ENCODE measurements at regions not wholly inside any gene's neighbourhood (a gene's known extent, or its start where the extent isn't known, plus 50 kb on each side); places are given as distances from the start of the nearest gene placed in this dataset.

DNA sequence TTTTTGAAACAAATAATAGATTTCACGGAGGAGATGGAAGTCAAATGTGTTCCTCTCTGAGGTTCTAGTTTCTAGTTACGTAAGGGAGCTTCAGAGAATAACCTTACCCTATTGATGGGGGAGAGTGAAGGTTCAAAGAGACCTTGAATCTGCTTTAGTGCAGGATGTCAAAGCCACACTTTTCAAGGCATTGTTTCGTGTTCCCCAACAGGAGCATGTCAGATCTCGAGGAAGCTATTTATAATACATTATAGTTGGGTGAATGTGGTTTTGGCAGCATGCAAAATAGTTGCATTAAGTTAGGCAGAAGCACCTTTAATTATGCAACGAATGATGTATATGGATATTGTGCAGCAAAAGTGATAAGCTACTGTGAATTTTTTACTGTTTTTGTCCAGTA, 614.9 kb downstream of the SLC16A7 start:
- no peak overlapping the region for H3K27ac ChIP-seq (ENCODE audit: extremely low read depth, low read depth, low read length)
- ChIA-PET CTCF (no interaction called here), POLR2A (no interaction called here)
- no peak for TF ChIP-seq ZNF549 (tag by site-specific recombination; IDR thresholded peaks at IDR 0.05)
- no peak for TF ChIP-seq ZNF404 (tag by site-specific recombination; IDR thresholded peaks at IDR 0.05)
- TF ChIP-seq ZNF701 (tag by site-specific recombination; IDR thresholded peaks at IDR 0.05) = no peak
- TF ChIP-seq ZNF621 (tag by site-specific recombination; IDR thresholded peaks at IDR 0.05) = no peak
- TF ChIP-seq ZNF792 (tag by site-specific recombination; IDR thresholded peaks at IDR 0.05) = no peak
- TF ChIP-seq ZNF830 (tag by site-specific recombination; IDR thresholded peaks at IDR 0.05; ENCODE audit: low read depth) = no peak
- no peak for TF ChIP-seq OSR2 (tag by site-specific recombination; IDR thresholded peaks at IDR 0.05)
- TF ChIP-seq, protein P1, sequence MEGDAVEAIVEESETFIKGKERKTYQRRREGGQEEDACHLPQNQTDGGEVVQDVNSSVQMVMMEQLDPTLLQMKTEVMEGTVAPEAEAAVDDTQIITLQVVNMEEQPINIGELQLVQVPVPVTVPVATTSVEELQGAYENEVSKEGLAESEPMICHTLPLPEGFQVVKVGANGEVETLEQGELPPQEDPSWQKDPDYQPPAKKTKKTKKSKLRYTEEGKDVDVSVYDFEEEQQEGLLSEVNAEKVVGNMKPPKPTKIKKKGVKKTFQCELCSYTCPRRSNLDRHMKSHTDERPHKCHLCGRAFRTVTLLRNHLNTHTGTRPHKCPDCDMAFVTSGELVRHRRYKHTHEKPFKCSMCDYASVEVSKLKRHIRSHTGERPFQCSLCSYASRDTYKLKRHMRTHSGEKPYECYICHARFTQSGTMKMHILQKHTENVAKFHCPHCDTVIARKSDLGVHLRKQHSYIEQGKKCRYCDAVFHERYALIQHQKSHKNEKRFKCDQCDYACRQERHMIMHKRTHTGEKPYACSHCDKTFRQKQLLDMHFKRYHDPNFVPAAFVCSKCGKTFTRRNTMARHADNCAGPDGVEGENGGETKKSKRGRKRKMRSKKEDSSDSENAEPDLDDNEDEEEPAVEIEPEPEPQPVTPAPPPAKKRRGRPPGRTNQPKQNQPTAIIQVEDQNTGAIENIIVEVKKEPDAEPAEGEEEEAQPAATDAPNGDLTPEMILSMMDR (tag by site-specific recombination; IDR thresholded peaks at IDR 0.05) = no peak
- TF ChIP-seq ZIC2 (tag by site-specific recombination; IDR thresholded peaks at IDR 0.05) = no peak
- TF ChIP-seq SP7 (tag by site-specific recombination; IDR thresholded peaks at IDR 0.05) = no peak
- TF ChIP-seq SP2 (tag by site-specific recombination; IDR thresholded peaks at IDR 0.05) = no peak
- TF ChIP-seq, protein P2, sequence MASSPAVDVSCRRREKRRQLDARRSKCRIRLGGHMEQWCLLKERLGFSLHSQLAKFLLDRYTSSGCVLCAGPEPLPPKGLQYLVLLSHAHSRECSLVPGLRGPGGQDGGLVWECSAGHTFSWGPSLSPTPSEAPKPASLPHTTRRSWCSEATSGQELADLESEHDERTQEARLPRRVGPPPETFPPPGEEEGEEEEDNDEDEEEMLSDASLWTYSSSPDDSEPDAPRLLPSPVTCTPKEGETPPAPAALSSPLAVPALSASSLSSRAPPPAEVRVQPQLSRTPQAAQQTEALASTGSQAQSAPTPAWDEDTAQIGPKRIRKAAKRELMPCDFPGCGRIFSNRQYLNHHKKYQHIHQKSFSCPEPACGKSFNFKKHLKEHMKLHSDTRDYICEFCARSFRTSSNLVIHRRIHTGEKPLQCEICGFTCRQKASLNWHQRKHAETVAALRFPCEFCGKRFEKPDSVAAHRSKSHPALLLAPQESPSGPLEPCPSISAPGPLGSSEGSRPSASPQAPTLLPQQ (tag by site-specific recombination; IDR thresholded peaks at IDR 0.05) = no peak
- TF ChIP-seq ZNF391 (tag by site-specific recombination; IDR thresholded peaks at IDR 0.05; ENCODE audit: borderline replicate concordance, low read depth) = no peak
- TF ChIP-seq, protein P3, sequence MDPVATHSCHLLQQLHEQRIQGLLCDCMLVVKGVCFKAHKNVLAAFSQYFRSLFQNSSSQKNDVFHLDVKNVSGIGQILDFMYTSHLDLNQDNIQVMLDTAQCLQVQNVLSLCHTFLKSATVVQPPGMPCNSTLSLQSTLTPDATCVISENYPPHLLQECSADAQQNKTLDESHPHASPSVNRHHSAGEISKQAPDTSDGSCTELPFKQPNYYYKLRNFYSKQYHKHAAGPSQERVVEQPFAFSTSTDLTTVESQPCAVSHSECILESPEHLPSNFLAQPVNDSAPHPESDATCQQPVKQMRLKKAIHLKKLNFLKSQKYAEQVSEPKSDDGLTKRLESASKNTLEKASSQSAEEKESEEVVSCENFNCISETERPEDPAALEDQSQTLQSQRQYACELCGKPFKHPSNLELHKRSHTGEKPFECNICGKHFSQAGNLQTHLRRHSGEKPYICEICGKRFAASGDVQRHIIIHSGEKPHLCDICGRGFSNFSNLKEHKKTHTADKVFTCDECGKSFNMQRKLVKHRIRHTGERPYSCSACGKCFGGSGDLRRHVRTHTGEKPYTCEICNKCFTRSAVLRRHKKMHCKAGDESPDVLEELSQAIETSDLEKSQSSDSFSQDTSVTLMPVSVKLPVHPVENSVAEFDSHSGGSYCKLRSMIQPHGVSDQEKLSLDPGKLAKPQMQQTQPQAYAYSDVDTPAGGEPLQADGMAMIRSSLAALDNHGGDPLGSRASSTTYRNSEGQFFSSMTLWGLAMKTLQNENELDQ (tag by site-specific recombination; IDR thresholded peaks at IDR 0.05; ENCODE audit: low read depth) = no peak
- TF ChIP-seq ZNF664 (tag by site-specific recombination; IDR thresholded peaks at IDR 0.05) = no peak
- TF ChIP-seq ZNF354C (tag by site-specific recombination; IDR thresholded peaks at IDR 0.05; ENCODE audit: borderline replicate concordance, low read depth) = no peak
- no peak for TF ChIP-seq ZNF223 (tag by site-specific recombination; IDR thresholded peaks at IDR 0.05)
- no peak for TF ChIP-seq ZNF169 (tag by site-specific recombination; IDR thresholded peaks at IDR 0.05)
- TF ChIP-seq ZNF324 (tag by site-specific recombination; IDR thresholded peaks at IDR 0.05) = no peak
- no peaks in the 10 kb centered on the region for H3K36me3 ChIP-seq (ENCODE audit: control insufficient read depth in 2 of 2, insufficient read depth in 1 of 2, low read length in 2 of 2)
- H3K4me1 ChIP-seq (ENCODE audit: control insufficient read depth, insufficient read depth, low read length) = no peaks in the 10 kb centered on the region
- no peaks in the 10 kb centered on the region for H3K9me3 ChIP-seq (ENCODE audit: control insufficient read depth, insufficient read depth, low read depth, low read length)
- no peak overlapping the region for H3K4me3 ChIP-seq (ENCODE audit: low read depth, low read length)

GRCh38 chr12:60211244-60211643, 615.4 kb downstream of the SLC16A7 start:
- POLR2A ChIA-PET = no interaction called here
- H3K27ac ChIP-seq (ENCODE audit: extremely low read depth, low read depth, low read length) = no peak overlapping the region
- no peaks in the 10 kb centered on the region for H3K36me3 ChIP-seq (ENCODE audit: control insufficient read depth in 2 of 2, insufficient read depth in 1 of 2, low read length in 2 of 2)
- TF ChIP-seq ZNF747 (tag by site-specific recombination; IDR thresholded peaks at IDR 0.05) = no peak
- CTCF ChIA-PET = no interaction called here
- no peaks in the 10 kb centered on the region for H3K4me1 ChIP-seq (ENCODE audit: control insufficient read depth, insufficient read depth, low read length)
- no peak overlapping the region for H3K4me3 ChIP-seq (ENCODE audit: low read depth, low read length)
- H3K9me3 ChIP-seq (ENCODE audit: control insufficient read depth, insufficient read depth, low read depth, low read length) = no peaks in the 10 kb centered on the region

Measured in HEK293 (cell line).